ENCODE measurements at regions not wholly inside any gene's neighbourhood (a gene's known extent, or its start where the extent isn't known, plus 50 kb on each side); places are given as distances from the start of the nearest gene placed in this dataset.
"Not testable (repeated sequence)": the region's sequence is repeated elsewhere in the genome, so short reads cannot be mapped to it uniquely, and the experiment has no call there.

- not testable (repeated sequence) for H3K9me3 ChIP-seq (replicated peaks; ENCODE audit: low read length); H3K4me3 ChIP-seq (ENCODE audit: low read length); H3K27me3 ChIP-seq (ENCODE audit: control insufficient read depth, insufficient read depth, low read length); H3K4me1 ChIP-seq (ENCODE audit: control insufficient read depth, insufficient read depth, low read length); H3K4me2 ChIP-seq (ENCODE audit: low read length); H3K9ac ChIP-seq (ENCODE audit: low read depth, low read length); H3K36me3 ChIP-seq (ENCODE audit: insufficient read depth, low read length)
These were observed 56.9 kb upstream of the THBS1 start for GRCh38 chr15:39523968-39524367.

- no peaks in the 10 kb centered on the region for H3K4me1 ChIP-seq (ENCODE audit: control insufficient read depth, insufficient read depth, low read length)
- peaks cover 5% of the 10 kb centered on the region for H3K27me3 ChIP-seq (ENCODE audit: control insufficient read depth, insufficient read depth, low read length)
- H3K4me3 ChIP-seq (ENCODE audit: low read length): no peak overlapping the region
These were observed 51.4 kb upstream of the THBS1 start for GRCh38 chr15:39529457-39529856.

GRCh38 chr15:39530480-39531342, 50.2 kb upstream of the THBS1 start:
- no peak overlapping the region for H3K4me3 ChIP-seq (ENCODE audit: low read length)
- no peak overlapping the region for H3K4me2 ChIP-seq (ENCODE audit: low read length)
- H3K27me3 ChIP-seq (ENCODE audit: control insufficient read depth, insufficient read depth, low read length): no peaks in the 10 kb centered on the region
- no peaks in the 10 kb centered on the region for H3K4me1 ChIP-seq (ENCODE audit: control insufficient read depth, insufficient read depth, low read length)
- H3K9me3 ChIP-seq (replicated peaks; ENCODE audit: low read length): no peaks in the 10 kb centered on the region
- H3K9ac ChIP-seq (ENCODE audit: low read depth, low read length): no peak overlapping the region
- H3K36me3 ChIP-seq (ENCODE audit: insufficient read depth, low read length): no peaks in the 10 kb centered on the region

More at GRCh38 chr15:39529457-39529856, 51.4 kb upstream of the THBS1 start:
- Histone ChIP-seq H3K36me3 (ENCODE audit: insufficient read depth, low read length) (no peaks in the 10 kb centered on the region), H3K9ac (ENCODE audit: low read depth, low read length) (no peak overlapping the region), H3K9me3 (replicated peaks; ENCODE audit: low read length) (no peaks in the 10 kb centered on the region), H3K4me2 (ENCODE audit: low read length) (no peak overlapping the region)

Measured in skeletal muscle satellite cell (primary cell).